Glomerular visceral epithelial cell (primary cell): ENCODE measurements at regions not wholly inside any gene's neighbourhood (a gene's known extent, or its start where the extent isn't known, plus 50 kb on each side); places are given as distances from the start of the nearest gene placed in this dataset.

ENCODE experiments used
- DNase-seq: peaks from one replicate; pipeline ENCODE4 v3.0.0-alpha.2; 2016; ENCODE audit errors: extremely low spot score

DNA sequence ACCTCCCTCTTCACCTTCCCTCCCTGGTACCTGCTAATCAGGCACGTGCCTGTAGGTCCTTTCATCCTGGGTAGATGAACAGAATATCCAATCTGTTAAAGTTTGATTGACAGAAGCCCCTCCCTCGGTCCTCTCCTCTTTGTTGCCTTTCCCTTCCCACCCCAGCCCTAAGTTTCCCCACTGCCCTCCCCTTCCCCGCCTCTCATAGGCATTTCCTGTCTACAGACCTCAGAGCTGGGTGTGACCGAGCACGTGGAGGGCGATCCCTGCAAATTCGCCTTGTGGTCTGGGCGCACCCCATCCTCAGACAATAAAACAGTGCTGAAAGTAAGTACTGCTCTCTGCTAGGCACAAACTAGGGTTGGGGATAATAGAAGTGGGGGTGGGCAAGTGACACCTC lies 239.2 kb upstream of the UMPS start:
- DNase-seq: no peak

GRCh38 chr3:124491875-124492274 lies 238.4 kb upstream of the UMPS start:
- no peak for DNase-seq

- DNase-seq: peak; percentile 64
These were observed 237.4 kb upstream of the UMPS start for GRCh38 chr3:124492824-124493223.

GRCh38 chr3:124496061-124496460 lies 234.2 kb upstream of the UMPS start:
- DNase-seq: peak; percentile 50

DNA sequence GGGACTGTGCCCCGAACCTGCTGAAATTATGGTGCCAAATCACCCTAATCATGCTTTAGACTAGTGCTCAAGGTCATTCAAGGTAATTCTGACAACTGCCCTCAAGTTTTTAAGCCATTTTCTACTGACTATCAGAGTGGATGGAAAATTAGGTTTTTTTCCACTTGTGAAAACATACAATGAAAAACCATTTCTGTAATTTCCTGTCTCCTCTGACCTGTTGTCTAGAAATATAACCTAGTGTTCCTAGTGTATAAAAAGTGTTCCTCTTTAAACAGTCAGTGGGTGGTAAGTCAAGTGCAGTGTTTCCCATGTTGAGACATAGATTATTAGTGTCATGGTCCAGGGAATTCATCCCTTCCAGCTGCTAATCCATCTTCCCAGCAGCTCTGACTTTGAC lies 232.8 kb upstream of the UMPS start:
- no peak for DNase-seq

DNA sequence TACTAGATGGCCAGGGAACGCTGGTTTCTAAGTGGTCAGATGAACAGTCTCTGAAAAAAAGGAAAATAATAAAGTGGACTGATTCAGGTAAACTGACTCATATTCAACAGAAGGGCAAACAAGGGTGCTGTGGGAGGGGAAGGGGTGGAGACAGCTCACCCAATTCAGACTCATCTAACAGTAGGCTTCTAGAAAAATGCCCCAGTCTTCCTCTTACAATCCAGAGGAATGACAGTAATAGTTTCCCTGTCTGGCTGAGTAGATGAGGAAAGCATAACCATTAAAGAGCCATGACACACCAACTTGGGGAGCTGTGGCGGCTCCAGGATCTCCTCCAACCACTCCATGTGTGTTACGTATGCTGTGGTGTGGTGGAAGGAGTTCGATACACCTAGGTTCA lies 231.4 kb upstream of the UMPS start:
- no peak for DNase-seq

- DNase-seq: peak; percentile 52
These were observed 225.8 kb upstream of the UMPS start for GRCh38 chr3:124504332-124505059.

DNA sequence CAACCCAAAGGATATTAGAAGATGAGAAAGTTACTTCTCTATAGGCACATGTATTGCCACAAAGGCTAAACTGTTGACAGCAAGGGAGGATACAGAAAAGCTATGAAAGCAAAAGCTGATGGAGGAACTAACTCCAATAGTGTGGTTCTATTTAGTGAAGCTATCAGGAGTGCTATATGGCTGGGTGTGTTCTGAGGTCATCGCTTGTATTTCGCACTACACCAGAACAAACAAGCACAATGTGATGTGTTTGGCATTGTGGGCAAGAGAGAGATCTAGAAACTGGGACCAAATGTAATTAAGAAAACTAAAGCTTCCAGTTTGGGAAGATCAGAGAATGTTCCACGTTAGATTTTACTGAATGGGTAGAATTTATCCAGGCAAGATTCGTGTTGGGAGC lies 220.4 kb upstream of the UMPS start:
- DNase-seq: no peak

DNA sequence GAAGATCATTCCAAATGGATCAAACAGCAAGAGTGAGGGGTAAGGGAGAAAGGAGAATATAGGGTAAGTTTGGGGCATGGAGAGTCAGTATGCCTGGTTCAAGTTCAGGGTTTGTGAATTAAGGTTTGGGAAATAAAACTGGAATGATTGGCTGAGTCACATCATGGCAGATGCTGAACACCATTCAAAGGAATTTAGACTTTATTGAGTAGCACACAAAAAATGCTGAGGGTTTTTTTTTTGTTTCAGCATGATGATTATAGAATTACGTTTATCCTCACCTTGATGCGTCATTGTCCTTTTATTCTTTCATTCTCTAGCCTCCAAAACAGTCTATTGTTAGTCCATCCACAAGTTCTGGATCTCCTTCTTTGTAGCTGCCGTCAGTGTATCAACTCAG lies 220.0 kb upstream of the UMPS start:
- DNase-seq: no peak

- DNase-seq: no peak
These were observed 217.2 kb upstream of the UMPS start for GRCh38 chr3:124512881-124513609.

DNA sequence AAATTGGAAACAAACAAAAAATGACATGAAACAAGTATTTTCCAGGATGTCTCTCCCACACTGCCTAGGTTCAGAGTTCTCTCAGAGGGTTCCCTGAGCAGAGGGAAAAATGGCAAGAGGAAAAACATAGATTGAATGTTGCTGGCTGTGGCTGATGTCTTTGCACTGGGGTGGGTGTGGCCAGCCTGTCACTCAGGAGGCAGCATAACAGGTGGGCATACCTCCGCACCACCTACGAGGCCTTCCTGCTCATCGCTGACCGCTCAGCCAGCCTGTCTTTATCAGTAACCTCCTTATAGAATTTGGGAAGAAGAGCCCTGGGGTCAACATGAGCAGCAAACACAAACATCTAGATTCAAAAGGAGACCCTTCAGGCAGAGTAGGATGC lies 216.6 kb upstream of the UMPS start:
- DNase-seq: no peak

GRCh38 chr3:124514683-124515082 lies 215.6 kb upstream of the UMPS start:
- DNase-seq: peak; percentile 44

- DNase-seq: peak; percentile 23
These were observed 213.9 kb upstream of the UMPS start for GRCh38 chr3:124516333-124516732.

- no peak for DNase-seq
These were observed 212.9 kb upstream of the UMPS start for GRCh38 chr3:124517306-124517705.

DNA sequence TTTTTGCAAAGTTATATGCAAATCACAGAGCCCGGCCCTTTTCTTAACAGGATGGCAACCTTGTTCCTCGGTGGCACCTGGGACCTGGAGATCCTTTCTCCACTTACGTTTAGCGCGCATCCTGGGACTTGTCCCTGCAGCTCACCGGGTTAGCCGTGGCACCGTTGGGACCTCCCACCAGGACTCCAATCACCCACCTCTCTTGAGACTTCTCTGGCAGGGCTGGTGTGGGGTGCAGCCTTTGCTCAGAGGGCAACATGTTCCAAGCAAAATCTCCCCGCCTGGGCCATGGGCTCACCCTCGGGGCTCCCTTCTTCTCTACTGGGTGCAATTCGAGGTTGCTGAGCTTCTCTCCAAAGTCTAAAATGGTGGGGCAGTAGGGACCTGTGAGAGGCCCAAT lies 211.9 kb upstream of the UMPS start:
- no peak for DNase-seq

DNA sequence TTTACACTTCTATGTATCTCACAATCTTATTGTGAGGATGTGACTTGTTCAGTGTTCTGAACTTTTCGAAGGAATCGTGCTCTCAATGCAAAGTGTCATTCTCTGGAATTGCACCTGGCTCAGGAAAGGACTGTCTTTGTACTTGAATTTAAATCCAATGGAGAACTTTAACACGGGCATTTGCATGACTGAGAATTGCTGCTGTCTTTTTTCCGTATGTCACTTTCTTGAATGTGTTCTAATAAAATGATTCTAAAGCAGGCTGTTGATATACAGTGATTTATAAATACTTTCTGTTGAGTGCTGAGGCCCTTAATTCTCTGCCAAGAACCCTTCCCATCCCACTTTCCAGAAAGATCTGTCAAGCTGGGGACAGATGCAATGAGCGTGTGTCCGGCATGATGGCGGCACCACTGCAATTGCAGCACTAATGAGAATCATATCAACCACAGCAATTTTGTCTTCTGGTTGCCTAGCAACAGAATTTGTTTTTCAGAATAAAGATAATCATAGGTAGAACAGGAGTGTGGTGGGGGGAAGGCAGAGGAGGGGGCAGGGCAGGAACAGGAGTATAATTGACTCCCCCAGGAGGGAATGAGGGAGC lies 210.6 kb upstream of the UMPS start:
- DNase-seq: no peak

DNA sequence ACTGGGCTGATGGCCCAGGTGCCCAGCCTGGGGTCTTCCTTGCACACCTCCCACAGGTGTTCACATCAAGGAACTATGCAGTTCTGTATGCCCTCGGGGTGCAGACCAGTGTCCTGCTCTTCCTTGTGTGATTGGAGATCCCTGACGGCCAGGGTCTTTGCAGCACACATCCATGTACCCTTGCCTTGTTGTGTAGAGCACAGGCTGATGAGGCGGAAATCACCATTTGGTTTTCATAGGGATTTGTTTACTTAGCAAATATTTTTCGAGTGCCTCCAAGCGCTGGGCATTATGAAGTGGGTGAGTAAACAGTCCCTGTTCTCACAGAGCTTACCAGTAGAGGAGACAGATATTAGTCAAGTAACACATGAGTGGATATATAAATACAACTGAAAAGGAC lies 209.3 kb upstream of the UMPS start:
- no peak for DNase-seq

GRCh38 chr3:124522082-124522625 lies 208.1 kb upstream of the UMPS start:
- DNase-seq: no peak

GRCh38 chr3:124526601-124527000 lies 203.7 kb upstream of the UMPS start:
- DNase-seq: no peak

- peak; percentile 36 for DNase-seq
These were observed 200.3 kb upstream of the UMPS start for GRCh38 chr3:124529826-124530571.

DNA sequence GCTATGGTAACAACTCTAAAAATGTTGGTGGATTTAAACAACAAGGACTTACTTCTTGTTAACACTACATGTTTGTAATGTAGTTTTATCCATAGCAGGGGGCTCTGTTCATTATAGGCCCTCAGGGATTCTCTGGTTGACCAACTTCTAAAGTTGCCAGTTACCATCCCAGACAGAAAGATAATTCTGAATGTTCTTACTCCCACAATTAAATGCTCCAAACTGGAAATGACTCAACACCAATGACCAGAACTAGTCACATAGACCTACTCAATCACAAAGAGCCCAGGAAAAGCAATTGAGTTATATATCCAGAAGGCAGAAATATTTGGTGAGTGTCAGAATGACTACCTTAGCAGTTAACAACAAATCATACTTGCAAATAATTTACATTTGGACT lies 199.3 kb upstream of the UMPS start:
- no peak for DNase-seq

DNA sequence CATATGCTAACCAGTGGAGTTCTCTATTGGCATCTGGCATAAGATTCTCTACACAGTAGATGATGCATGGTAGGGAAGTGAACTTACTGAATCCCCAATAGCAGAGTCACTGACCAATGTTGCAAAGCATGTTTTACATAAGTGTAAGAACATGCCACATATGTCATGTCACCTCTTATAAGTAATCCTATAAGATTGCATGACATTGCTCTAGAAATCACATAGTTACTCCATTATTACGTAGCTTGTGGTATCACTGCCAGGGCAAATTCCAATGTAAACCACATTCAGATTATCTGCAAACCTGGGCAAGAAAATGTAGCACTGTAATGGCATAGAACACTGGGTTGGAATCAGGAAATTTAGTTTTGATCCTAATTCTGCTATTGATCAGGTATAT lies 198.2 kb upstream of the UMPS start:
- peak; percentile 24 for DNase-seq
